Esophagus squamous epithelium (tissue), 5 donors: ENCODE measurements at regions not wholly inside any gene's neighbourhood (a gene's known extent, or its start where the extent isn't known, plus 50 kb on each side); places are given as distances from the start of the nearest gene placed in this dataset.

Experiments used
- DNase-seq: peaks from one replicate; lab custom pipeline; 2025; lab: John Stamatoyannopoulos, UW
- H3K27ac ChIP-seq, 4 donors: fragments of 200-600 bp; sonication (generic); one replicate each; pipeline ENCODE4 v1.5.1; 2016 to 2019; ENCODE audit warnings: mild to moderate bottlenecking in 1 of 4
- H3K27me3 ChIP-seq, 4 donors: fragments of 200-600 bp; sonication (generic); 1 replicate in 3 of 4; 2 replicates in 1 of 4; pipeline versions ENCODE4 v1.5.1 to v1.6.0; 2017 to 2021; ENCODE audit warnings: antibody characterized with exemption in 1 of 4
- H3K36me3 ChIP-seq, 3 donors: fragments of 200-600 bp; sonication (generic); one replicate each; pipeline ENCODE4 v1.5.1; 2016 to 2019
- H3K4me1 ChIP-seq, 3 donors: fragments of 200-600 bp; sonication (generic); one replicate each; pipeline ENCODE4 v1.5.1; 2017 to 2019
- H3K4me3 ChIP-seq, 4 donors: fragments of 200-600 bp; sonication (generic); 1 replicate in 3 of 4; 2 replicates in 1 of 4; pipeline ENCODE4 v1.5.1; 2016 to 2019; ENCODE audit warnings: mild to moderate bottlenecking in 2 of 4, moderate library complexity in 1 of 4
- H3K9me3 ChIP-seq, 3 donors: fragments of 200-600 bp; sonication (generic); one replicate each; pipeline ENCODE4 v1.5.1; 2016 to 2019
- CTCF ChIP-seq, 6 experiments: fragments of 450-650 bp in 4 of 6; fragments of 200-600 bp in 2 of 6; sonication (generic) in 2 of 6; IDR thresholded peaks; one replicate each; pipeline ENCODE4 v1.5.1; 2016 to 2019; ENCODE audit warnings: antibody characterized with exemption in 6 of 6, mild to moderate bottlenecking in 4 of 6, moderate library complexity in 4 of 6
- POLR2A ChIP-seq, 4 donors: fragments of 450-650 bp; IDR thresholded peaks; one replicate each; pipeline ENCODE4 v1.6.1; 2017; ENCODE audit warnings: antibody characterized with exemption in 4 of 4, mild to moderate bottlenecking in 4 of 4, moderate library complexity in 3 of 4
- WGBS, 2 donors: methylation state at CpG; one replicate each; pipeline ENCODE4 v1.1.5; 2018; 5-methylcytosine and 5-hydroxymethylcytosine counted together
- intact Hi-C: fragments of 100-400 bp; cut with DNase I; formaldehyde crosslinking; loops from one replicate; pipeline ENCODE4 v1.15.0; 2022
- donor health status: DM: yes; HTN: yes; CAD: no.

GRCh38 chr7:91329571-91329970 lies 65.3 kb downstream of the FZD1 start:
- Histone ChIP-seq H3K4me3 (no peak overlapping the region), H3K27ac (no peak overlapping the region), H3K4me1 (peaks cover 0 to 5% (median 0%) of the 10 kb centered on the region in 3 donors), H3K27me3 (no peaks in the 10 kb centered on the region), H3K36me3 (no peaks in the 10 kb centered on the region), H3K9me3 (no peaks in the 10 kb centered on the region)
- TF ChIP-seq CTCF (IDR thresholded peaks at IDR 0.05) = no peak
- TF ChIP-seq POLR2A (IDR thresholded peaks at IDR 0.05) = no peak
- DNase-seq = no peak
- intact Hi-C loops = no loop called here

GRCh38 chr7:91330191-91330808 lies 66.1 kb downstream of the FZD1 start:
- no peak for TF ChIP-seq POLR2A (IDR thresholded peaks at IDR 0.05)
- TF ChIP-seq CTCF (IDR thresholded peaks at IDR 0.05) = no peak
- H3K4me1 ChIP-seq = peaks cover 0 to 5% (median 0%) of the 10 kb centered on the region in 3 donors
- intact Hi-C loops = no loop called here
- WGBS, 2 donors = 39 to 54% methylated on average over 2 of the region's 2 CpGs
- H3K4me3 ChIP-seq = no peak overlapping the region
- no peaks in the 10 kb centered on the region for H3K27me3 ChIP-seq
- H3K27ac ChIP-seq = no peak overlapping the region
- no peaks in the 10 kb centered on the region for H3K9me3 ChIP-seq
- no peak for DNase-seq
- H3K36me3 ChIP-seq = no peaks in the 10 kb centered on the region

- no peaks in the 10 kb centered on the region for H3K9me3 ChIP-seq
- 51 to 72% methylated on average over 3 of the region's 3 CpGs for WGBS, 2 donors
- intact Hi-C loops = no loop called here
- H3K4me3 ChIP-seq = no peak overlapping the region
- H3K36me3 ChIP-seq = no peaks in the 10 kb centered on the region
- peaks cover 0 to under 1% (median 0%) of the 10 kb centered on the region in 3 donors for H3K4me1 ChIP-seq
- TF ChIP-seq CTCF (IDR thresholded peaks at IDR 0.05) (no peak), POLR2A (IDR thresholded peaks at IDR 0.05) (no peak)
- no peaks in the 10 kb centered on the region for H3K27me3 ChIP-seq
- DNase-seq = no peak
- no peak overlapping the region for H3K27ac ChIP-seq
These were observed 66.6 kb downstream of the FZD1 start for GRCh38 chr7:91330866-91331265.

- H3K9me3 ChIP-seq = no peaks in the 10 kb centered on the region
- intact Hi-C loops = no loop called here
- TF ChIP-seq POLR2A (IDR thresholded peaks at IDR 0.05) (no peak), CTCF (IDR thresholded peaks at IDR 0.05) (no peak)
- H3K27me3 ChIP-seq = no peaks in the 10 kb centered on the region
- no peak overlapping the region for H3K4me3 ChIP-seq
- H3K4me1 ChIP-seq = no peaks in the 10 kb centered on the region
- no peak overlapping the region for H3K27ac ChIP-seq
- no peak for DNase-seq
- WGBS, 2 donors = 93 to 100% methylated on average over 2 of the region's 2 CpGs
- no peaks in the 10 kb centered on the region for H3K36me3 ChIP-seq
These were observed 71.9 kb downstream of the FZD1 start for GRCh38 chr7:91336106-91336505.

GRCh38 chr7:91338226-91339020 lies 74.2 kb downstream of the FZD1 start:
- no peaks in the 10 kb centered on the region for H3K27me3 ChIP-seq
- H3K4me1 ChIP-seq = no peaks in the 10 kb centered on the region
- no peaks in the 10 kb centered on the region for H3K36me3 ChIP-seq
- H3K27ac ChIP-seq = no peak overlapping the region
- WGBS, 2 donors = 79 to 89% methylated on average over 3 of the region's 3 CpGs
- no peaks in the 10 kb centered on the region for H3K9me3 ChIP-seq
- DNase-seq = no peak
- H3K4me3 ChIP-seq = no peak overlapping the region
- no peak for TF ChIP-seq CTCF (IDR thresholded peaks at IDR 0.05)
- TF ChIP-seq POLR2A (IDR thresholded peaks at IDR 0.05) = no peak
- intact Hi-C loops = no loop called here
